ENCODE measurements at regions not wholly inside any gene's neighbourhood (a gene's known extent, or its start where the extent isn't known, plus 50 kb on each side); places are given as distances from the start of the nearest gene placed in this dataset.

GRCh38 chr14:94682061-94682516 is 69.9 kb downstream of the SERPINA3 start:
- DNase-seq: no peak

DNA sequence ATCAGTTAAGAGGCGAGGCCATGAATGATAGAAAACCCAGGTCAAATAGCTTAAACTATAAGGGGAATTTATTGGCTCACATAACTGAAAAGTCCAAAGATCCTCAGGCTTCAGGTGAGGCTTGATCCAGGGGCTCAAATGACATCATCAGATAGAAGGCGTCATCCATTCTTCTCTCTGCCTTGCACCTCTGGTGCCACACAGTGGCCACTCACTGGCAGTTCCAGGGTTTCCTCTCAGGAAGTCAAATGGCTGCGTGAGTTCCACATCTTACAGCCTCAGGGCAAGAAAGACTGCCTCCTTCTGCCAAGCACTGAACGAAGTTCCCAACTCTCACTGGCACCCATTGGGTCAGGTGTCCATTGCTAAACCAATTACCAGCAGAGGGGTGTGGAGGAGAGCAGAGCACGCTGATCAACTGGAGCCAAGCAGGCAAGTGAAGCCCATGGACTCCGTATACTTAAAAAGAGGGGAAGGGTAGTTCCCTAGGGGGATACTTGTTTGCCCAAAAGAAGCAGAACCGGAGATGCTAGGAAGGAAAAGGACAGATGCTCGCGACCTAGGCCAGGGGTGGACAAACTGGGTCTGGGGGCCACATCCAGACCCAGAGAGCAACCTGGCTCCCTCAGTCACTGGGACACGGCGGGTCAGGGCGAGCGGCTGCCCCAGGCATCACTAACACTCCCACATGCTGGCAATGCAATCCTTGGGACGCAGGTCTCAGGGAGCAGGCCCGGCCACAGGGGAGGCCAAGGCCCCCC is 69.3 kb downstream of the SERPINA3 start:
- DNase-seq: no peak

GRCh38 chr14:94680862-94681288 is 68.7 kb downstream of the SERPINA3 start:
- DNase-seq: no peak

GRCh38 chr14:94679937-94680861 is 68.0 kb downstream of the SERPINA3 start:
- no peak for DNase-seq

DNA sequence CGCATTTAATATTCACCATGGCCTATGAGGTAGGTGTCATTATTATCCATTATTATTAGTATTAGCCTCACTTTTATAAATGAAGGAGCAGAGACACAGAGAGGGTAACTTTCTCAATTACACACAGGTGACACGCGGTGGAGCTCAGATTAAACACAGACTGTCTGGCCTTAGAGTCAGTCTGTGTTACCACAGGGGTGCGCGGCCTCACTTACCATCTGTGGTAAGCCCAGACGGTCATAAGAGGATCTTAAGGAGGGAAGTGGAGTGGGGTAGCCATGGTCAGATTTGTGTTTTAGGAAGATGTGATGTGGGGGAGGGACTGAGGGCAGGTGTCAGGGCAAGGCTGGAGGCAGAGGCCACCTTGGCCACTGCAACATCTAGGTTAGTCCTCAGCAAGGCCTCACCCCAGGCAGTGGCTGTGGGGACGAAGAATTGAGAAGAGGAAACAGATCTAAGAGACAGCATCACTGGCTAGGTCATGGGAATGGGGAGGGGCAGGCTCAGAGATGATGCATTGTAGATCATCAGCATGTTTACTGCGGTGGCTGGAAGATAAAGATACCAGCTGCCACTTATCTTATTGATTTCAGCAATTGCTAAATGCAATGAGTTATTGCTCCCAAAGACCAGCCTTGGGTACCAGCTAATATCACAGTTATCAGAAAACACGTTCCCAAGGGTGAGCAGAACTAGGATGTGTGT is 67.1 kb downstream of the SERPINA3 start:
- no peak for DNase-seq

DNA sequence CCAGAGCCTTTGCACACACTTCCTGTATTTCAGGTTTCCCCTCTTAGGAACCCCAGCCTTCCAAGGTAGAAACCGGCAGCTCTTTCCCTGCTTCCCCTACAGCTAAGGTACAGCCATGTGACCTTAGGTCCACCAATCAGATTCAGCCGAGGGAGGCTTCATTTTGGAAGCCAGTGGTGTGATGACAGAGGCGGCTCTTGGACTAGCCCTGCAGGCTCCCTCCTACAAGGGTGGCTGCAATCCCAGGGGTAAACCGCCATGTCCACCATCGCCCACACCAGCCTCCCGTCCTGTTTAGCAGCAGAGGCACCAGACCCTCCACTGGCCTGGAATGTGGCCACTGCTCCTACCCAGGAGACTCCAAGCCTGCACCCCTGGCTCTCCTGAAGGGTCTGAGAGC is 65.6 kb downstream of the SERPINA3 start:
- no peak for DNase-seq

GRCh38 chr14:94677213-94677612 is 65.0 kb downstream of the SERPINA3 start:
- DNase-seq: no peak

DNA sequence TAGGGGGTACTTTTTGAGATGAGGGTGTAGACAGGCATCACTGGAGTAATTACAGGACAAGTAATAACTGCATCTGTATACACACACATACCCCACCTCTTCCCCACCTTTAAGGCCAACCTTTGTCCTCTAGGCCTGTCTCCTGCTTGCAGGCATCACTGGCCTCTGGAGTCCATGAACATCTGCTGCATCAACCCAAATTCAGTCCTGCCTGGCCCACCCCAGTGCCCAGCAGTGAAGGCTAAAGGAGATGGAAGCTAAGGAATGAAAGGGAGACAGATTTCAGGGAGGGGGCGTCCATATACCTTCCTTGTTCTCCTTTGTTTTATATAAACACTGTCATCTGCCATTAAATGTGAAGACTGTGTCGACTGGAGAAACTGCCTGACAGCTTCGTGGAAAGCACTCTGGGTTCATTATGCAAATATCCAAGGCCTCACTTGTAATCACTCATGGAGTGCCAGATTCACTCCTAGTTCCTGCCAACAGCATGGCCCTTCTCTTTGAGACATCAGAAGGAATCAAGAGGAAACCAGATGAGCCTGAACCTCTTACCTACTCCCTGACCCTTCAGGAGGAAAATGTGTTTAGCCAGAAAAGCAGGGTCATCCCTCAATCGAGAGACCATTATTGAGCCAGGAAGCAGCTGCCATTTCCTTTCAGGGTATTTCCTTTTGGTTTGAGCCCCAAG is 64.4 kb downstream of the SERPINA3 start:
- no peak for DNase-seq

GRCh38 chr14:94675036-94675435 is 62.8 kb downstream of the SERPINA3 start:
- DNase-seq: no peak

DNA sequence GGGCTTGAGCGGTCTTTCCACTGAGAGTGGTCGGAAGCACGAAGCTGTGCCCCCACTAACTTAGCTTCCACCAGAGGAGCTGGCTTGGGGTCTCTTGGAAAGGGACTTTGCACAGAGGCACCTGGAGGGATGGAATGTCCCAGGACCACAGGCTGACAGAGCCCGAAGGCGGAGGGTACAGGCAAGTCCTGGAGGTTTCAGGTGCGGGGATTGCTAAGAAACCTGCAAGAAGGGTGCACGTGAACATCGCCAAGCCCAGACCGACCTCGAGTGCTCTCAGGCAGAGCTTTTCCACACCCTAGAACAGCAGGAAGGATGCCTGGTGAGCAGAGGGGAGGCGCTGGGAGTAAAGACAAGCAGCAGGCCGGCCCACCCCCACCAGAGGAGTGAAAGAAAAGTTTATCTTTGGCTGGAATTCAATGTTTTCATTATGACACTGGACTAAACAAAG is 61.6 kb downstream of the SERPINA3 start:
- DNase-seq: no peak
